ENCODE measurements at regions not wholly inside any gene's neighbourhood (a gene's known extent, or its start where the extent isn't known, plus 50 kb on each side); places are given as distances from the start of the nearest gene placed in this dataset.

GRCh38 chr6:14837435-14837834 lies 408.4 kb upstream of the JARID2 start:
- no peak for DNase-seq (ENCODE audit: low read depth in 2 of 2)

GRCh38 chr6:14838133-14838583 lies 407.7 kb upstream of the JARID2 start:
- DNase-seq (ENCODE audit: low read depth in 2 of 2): no peak

GRCh38 chr6:14841901-14842421 lies 403.9 kb upstream of the JARID2 start:
- DNase-seq (ENCODE audit: low read depth in 2 of 2): no peak

GRCh38 chr6:14844411-14844810 lies 401.5 kb upstream of the JARID2 start:
- no peak for DNase-seq (ENCODE audit: low read depth in 2 of 2)

- DNase-seq (ENCODE audit: low read depth in 2 of 2): no peak
Measured at GRCh38 chr6:14848019-14848418, 397.9 kb upstream of the JARID2 start.

GRCh38 chr6:14849185-14849584 lies 396.7 kb upstream of the JARID2 start:
- no peak for DNase-seq (ENCODE audit: low read depth in 2 of 2)

GRCh38 chr6:14851281-14851680 lies 394.6 kb upstream of the JARID2 start:
- no peak for DNase-seq (ENCODE audit: low read depth in 2 of 2)

- DNase-seq (ENCODE audit: low read depth in 2 of 2): no peak
Measured at GRCh38 chr6:14852375-14852774, 393.5 kb upstream of the JARID2 start.

- DNase-seq (ENCODE audit: low read depth in 2 of 2): no peak
Measured at GRCh38 chr6:14856177-14856576, 389.7 kb upstream of the JARID2 start.

- no peak for DNase-seq (ENCODE audit: low read depth in 2 of 2)
Measured at GRCh38 chr6:14857001-14857400, 388.9 kb upstream of the JARID2 start.

- DNase-seq (ENCODE audit: low read depth in 2 of 2): peak; percentile 87 to 92
Measured at GRCh38 chr6:14857501-14857900, 388.4 kb upstream of the JARID2 start.

GRCh38 chr6:14858808-14859207 lies 387.1 kb upstream of the JARID2 start:
- no peak for DNase-seq (ENCODE audit: low read depth in 2 of 2)

- DNase-seq (ENCODE audit: low read depth in 2 of 2): no peak
Measured at GRCh38 chr6:14860774-14861173, 385.1 kb upstream of the JARID2 start.

- DNase-seq (ENCODE audit: low read depth in 2 of 2): no peak
Measured at GRCh38 chr6:14861491-14861943, 384.4 kb upstream of the JARID2 start.

- DNase-seq (ENCODE audit: low read depth in 2 of 2): no peak
Measured at GRCh38 chr6:14862845-14863244, 383.0 kb upstream of the JARID2 start.

- no peak for DNase-seq (ENCODE audit: low read depth in 2 of 2)
Measured at GRCh38 chr6:14863902-14864850, 381.7 kb upstream of the JARID2 start.

GRCh38 chr6:14865531-14866100 lies 380.3 kb upstream of the JARID2 start:
- DNase-seq (ENCODE audit: low read depth in 2 of 2): no peak

GRCh38 chr6:14867802-14868201 lies 378.1 kb upstream of the JARID2 start:
- DNase-seq (ENCODE audit: low read depth in 2 of 2): no peak

- DNase-seq (ENCODE audit: low read depth in 2 of 2): no peak
Measured at GRCh38 chr6:14871221-14871620, 374.6 kb upstream of the JARID2 start.

- DNase-seq (ENCODE audit: low read depth in 2 of 2): no peak
Measured at GRCh38 chr6:14873101-14873500, 372.8 kb upstream of the JARID2 start.

GRCh38 chr6:14873781-14874441 lies 372.0 kb upstream of the JARID2 start:
- no peak for DNase-seq (ENCODE audit: low read depth in 2 of 2)

GRCh38 chr6:14874975-14875480 lies 370.8 kb upstream of the JARID2 start:
- no peak for DNase-seq (ENCODE audit: low read depth in 2 of 2)

Measured in stimulated activated CD8-positive, alpha-beta memory T cell treated with anti-CD3 and anti-CD28 coated beads, Interleukin-15, amount 100 ng/mL, for 4 hours (primary cell).